Fibroblast of skin of scalp (primary cell): ENCODE measurements at regions not wholly inside any gene's neighbourhood (a gene's known extent, or its start where the extent isn't known, plus 50 kb on each side); places are given as distances from the start of the nearest gene placed in this dataset.
"Not testable (repeated sequence)": the region's sequence is repeated elsewhere in the genome, so short reads cannot be mapped to it uniquely, and the experiment has no call there.

Experiments used
- DNase-seq: peaks from one replicate; pipeline ENCODE4 v3.0.0-alpha.2; 2013

DNA sequence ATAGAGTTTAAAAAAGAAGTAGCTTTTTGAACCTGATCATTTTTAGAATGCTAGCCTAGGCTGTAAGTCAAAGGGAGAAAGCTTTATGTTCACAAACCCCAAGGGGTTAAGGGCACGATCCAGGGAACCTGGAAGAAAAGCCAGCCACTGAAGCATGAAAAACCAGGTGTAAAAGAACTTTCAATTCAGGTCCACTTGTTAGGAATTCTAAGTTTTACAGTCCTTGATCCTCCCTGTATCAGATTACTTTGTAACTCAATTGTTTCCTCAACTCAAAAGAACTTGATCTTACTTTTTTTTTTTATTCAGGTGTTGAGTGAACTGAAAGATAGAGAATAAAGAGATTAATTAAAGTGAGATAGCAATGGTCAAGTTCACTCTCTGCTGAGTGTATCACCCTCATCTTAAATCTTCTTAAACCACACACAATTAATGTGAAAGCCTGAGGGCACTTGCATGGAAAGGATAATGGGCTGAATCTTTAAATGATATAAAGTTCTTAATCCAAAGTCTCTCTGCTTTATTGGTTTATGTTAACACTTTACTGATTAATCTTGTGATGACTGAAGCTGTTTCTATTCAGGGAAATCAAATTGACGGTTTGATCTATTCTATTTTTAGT is 672.2 kb upstream of the LRRN3 start:
- no peak for DNase-seq

DNA sequence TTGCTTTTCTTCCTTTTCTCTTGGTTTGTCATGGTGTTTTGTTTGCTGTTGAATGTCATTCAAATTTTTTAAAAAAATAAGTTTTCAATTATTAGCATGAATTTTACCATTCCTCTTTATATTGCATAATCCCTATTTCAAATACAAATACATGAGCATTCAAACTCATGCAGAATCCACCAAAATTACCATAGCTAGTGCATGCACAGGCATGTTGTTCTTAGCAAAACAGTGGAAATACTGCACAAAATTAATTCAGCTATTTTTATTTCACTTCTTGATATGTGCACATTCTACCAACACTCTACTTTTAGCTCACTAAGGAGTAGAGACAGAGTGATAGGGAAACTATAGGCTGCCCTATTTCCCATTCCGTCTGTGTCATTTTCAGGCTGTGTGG is 670.1 kb upstream of the LRRN3 start:
- DNase-seq: no peak

DNA sequence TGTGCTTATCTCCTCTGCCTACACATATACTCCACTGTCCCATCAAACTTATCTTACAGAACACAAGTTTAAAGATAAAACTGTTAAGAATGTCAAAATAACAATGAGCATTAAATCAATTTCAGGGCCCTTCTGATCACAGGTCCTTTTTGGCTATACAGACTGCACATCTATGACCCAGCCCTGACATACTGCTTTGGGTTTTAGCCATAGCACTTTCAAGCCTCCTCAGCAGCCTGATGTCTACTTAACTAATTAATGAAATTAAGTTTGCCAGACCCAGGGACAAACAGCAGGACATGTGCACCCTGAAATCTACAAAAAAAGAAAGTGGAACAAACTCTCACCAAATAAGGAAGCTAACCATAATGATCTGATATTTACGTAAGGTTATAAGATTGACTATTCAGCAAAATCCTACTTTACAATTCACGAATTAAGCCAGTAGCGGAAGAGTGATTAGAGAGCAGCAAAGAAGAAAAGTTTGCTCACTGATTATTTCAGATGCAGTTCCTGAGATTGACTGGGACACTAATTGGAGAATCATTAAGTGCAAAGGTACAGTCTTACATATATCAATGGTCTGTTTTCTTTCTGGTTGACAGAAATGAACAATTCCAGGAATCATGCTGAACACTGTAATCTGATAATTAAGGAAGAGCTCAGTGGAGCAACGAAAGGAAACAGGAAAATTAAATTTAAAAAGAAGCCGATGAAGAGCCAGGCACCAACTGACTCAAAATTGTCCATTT is 669.3 kb upstream of the LRRN3 start:
- no peak for DNase-seq

GRCh38 chr7:110432061-110432553 is 658.8 kb upstream of the LRRN3 start:
- DNase-seq: no peak

DNA sequence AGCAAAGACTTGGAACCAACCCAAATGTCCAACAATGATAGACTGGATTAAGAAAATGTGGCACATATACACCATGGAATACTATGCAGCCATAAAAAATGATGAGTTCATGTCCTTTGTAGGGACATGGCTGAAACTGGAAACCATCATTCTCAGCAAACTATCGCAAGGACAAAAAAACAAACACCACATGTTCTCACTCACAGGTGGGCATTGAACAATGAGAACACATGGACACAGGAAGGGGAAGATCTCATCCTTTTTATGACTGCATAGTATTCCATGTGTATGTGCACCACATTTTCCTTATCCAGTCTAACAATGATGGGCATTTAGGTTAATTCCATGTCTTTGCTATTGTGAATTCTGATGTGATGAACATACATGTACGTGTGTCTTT is 652.0 kb upstream of the LRRN3 start:
- DNase-seq: not testable (repeated sequence)

DNA sequence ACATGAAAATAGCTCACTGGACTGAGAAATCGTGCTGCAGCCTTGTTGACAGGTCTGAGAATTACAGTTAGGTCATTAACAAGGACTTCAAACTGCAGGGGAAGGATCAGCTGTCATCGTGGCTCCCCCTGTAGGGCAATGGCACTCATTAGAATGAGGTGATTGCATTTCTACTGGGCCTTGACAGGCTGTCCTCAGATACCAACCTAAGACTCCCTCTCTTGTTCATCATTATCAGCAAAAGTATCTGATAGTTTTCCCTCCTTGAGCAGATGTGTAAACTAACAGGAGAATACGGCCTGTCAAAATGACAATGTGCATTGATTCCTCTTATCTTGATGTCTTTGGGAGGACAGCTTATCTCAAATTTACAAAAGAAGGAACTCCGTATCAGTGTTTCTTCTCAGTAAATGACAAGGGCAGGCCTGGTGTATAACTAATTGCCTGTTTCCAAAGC is 648.5 kb upstream of the LRRN3 start:
- peak; percentile 37 for DNase-seq

GRCh38 chr7:110446658-110447057 is 644.3 kb upstream of the LRRN3 start:
- DNase-seq: no peak

DNA sequence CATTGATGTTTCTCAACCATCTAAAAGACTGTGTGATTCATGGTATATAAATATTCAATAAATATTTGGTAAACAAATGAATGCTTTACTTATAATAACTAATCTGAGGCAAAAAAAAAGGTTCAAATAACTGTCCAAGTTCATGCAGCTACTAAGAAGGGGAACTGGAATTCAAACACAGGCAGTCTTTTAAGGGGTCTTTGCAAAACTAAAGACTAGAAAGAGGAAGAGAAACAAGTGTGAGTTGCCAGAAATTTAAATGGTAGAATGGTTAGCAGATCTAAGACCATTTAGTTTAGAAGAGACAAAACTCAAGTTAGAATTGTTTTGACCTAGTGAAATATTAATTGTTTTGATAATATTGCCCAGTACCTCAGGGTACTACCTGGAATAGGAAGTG is 642.0 kb upstream of the LRRN3 start:
- no peak for DNase-seq

DNA sequence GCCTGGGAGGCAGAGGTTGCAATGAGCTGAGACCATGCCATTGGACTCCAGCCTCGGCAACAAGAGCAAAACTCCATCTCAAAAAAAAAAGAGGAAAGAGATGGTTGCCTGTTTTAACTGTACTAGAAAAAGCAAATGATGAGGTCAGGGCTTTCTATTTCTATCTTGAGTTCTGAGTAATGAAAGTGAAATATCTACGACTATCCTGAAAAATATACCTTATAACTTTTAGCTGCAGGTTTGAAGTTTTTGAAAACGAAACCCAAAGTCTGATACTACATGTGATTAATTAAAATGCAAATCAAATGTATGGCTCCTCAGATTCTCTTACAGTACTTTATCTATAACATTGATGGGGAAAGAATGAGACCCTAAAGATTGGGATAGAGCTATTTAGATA is 636.2 kb upstream of the LRRN3 start:
- no peak for DNase-seq

DNA sequence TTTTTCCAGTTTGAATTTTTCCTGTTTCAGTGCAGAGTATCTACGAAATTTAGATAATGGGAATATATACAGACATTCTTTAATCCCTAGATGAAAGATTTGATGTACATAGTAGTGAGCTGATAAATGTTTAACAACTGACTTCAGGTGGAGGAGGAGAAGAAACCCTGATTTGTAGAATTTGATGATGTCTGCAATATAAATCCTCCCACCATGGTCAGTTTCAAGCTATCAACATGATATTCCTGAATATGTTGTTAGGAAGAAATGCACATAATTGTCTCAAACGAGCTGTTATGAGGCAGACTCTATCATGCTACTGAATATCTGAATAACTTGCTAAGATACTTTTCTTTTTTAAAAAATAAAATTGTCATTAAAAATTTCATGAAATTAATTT is 629.3 kb upstream of the LRRN3 start:
- DNase-seq: no peak

DNA sequence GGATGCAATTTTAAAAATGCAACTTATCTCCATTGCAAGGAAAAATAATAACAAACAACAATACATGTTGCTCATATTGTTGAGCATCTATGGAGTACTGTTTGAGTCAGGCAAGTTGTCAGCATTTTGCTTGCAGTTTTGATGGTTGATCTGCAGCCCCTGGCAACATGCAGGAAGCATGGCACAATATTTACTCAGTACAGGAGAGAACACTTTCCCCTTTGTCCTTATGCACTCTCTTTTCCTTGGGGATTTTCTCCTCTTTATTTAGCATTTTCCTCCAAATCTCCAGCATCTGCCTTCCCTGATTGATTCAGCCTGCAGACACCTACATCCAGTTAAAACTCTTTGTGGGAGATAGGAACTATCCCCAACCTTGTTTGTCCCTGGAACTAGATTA is 620.5 kb upstream of the LRRN3 start:
- no peak for DNase-seq

- not testable (repeated sequence) for DNase-seq
These were observed 618.5 kb upstream of the LRRN3 start for GRCh38 chr7:110472419-110472818.

GRCh38 chr7:110480964-110481363 is 610.0 kb upstream of the LRRN3 start:
- DNase-seq: no peak

GRCh38 chr7:110483553-110483952 is 607.4 kb upstream of the LRRN3 start:
- no peak for DNase-seq

- no peak for DNase-seq
These were observed 606.6 kb upstream of the LRRN3 start for GRCh38 chr7:110484356-110484755.

DNA sequence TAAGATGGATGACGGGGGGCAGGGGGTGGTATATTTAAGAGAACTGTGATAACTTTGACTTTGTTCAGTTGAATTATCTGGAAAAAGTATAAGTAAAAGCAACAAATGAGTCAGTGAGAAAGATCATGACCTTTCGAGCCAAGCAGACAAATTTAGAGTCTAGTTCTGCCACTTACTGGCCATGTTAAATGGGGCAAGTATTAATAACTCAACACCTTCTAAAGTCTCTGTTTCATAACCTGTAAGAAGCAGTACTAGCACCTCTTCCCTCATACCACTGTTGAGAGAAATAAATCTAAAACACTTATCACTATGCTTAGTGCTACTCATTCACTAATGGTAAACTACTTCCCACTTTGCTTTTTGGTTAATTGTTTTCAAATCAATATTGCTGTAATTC is 604.4 kb upstream of the LRRN3 start:
- no peak for DNase-seq

DNA sequence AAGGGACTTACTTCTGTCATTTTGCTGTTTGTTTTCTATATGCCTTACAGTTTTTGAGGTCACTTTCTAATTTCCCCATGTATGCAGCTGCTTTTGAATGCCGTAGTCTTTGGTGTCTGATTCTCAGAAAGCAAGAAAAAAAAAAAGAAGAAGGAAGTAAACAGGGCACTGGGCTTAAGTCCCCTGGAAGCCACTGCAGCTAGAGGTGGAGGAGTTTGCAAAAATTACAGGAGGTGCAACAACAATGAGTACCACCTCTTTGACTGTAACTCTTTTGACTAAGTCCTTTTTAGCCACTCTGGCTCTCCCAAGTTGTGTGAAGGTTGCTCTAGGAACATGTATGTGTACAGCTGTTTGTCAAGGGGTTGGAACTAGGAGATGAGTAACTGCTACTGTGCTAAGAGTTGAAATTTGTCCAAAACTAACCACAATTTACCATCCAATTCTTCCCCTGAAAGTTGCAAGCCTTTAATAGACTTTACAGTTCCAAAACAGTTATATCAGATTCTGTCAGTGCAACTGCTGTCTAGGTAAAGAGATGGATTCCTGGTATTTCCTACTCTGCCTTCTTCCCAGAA is 588.0 kb upstream of the LRRN3 start:
- peak; percentile 10 for DNase-seq

DNA sequence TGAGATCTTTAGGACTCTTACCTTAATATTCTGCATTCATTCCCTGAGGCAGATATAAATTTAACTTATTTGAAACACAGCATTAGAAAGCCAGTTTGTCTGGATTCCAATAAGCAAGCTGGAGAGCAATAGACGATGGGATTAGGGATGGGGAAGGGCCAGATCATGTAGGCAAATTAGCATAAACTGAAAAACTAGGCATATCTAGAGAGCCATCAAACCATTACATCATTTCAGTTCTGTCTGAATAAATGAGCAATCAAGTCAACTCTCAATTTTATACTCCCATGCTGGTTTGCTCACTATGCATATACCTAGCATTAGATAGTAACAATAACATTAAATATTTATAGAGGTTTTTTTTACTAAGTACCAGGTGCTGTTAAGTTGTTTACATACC is 583.6 kb upstream of the LRRN3 start:
- no peak for DNase-seq

DNA sequence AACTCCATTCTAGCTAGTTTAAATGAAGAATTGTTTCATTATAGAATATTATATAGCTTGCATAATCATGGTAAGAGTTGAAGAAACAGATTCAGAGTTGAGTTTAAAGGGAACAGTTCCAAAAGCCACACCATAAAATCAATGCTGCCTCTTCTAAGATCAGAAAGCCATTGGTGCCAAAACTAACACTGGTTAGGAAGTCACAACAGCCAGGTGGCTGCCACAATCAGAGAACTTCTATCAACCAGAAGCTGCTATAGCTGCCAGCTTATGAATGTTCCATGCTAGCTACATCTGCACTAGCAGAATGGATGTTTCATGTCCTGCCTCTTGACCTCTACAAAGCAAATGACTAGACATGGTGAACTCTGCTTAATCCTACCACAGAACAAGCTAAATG is 583.1 kb upstream of the LRRN3 start:
- no peak for DNase-seq

GRCh38 chr7:110514975-110515551 is 575.9 kb upstream of the LRRN3 start:
- not testable (repeated sequence) for DNase-seq

- no peak for DNase-seq
These were observed 571.1 kb upstream of the LRRN3 start for GRCh38 chr7:110519851-110520250.

GRCh38 chr7:110521357-110521911 is 569.5 kb upstream of the LRRN3 start:
- no peak for DNase-seq

DNA sequence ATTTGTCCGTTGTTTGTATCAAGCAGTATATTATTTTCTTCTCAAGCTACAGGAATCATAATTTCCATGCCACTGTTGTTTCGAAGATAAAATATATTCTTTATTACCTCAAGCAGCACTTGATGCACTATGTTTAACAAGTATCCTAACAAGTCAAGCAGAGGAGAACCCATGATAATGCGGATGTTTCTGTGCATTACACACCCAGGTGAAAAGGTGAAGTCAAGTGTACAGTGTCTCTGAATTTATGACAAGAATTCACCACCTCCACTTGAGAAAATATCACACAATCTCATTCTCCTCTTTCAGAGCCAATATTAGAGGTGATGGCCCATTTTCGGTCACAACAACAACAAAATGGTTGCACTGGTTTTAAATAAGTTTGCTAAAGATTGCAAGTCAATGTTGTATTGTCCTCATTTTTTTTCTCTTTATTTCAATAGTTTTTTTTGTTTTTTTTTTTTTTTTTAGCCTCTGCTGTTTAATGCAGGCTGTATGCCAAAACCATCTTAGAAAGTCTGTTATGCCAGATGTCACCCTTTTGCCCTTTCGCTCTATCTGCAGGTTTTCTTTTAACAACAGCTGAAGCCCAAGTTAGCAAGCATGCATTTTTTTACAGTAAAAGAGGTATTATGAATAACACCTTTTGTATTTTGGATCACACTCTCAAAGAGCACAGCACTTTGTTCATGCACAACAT is 568.7 kb upstream of the LRRN3 start:
- no peak for DNase-seq
